B cell (primary cell): ENCODE measurements at regions not wholly inside any gene's neighbourhood (a gene's known extent, or its start where the extent isn't known, plus 50 kb on each side); places are given as distances from the start of the nearest gene placed in this dataset.

Experiments
- EZH2 ChIP-seq: IDR thresholded peaks from 2 replicates; pipeline ENCODE4 v1.6.1; 2012; ENCODE audit warnings: borderline replicate concordance, low read depth, mild to moderate bottlenecking, moderate library complexity, low read length; ENCODE audit not compliant: insufficient read depth, poor library complexity, severe bottlenecking
- TF ChIP-seq, protein P1 (sequence below): fragments of 200-600 bp; IDR thresholded peaks from one replicate; pipeline ENCODE4 v1.8.0; 2022; ENCODE audit warnings: antibody characterized with exemption, mild to moderate bottlenecking

DNA sequence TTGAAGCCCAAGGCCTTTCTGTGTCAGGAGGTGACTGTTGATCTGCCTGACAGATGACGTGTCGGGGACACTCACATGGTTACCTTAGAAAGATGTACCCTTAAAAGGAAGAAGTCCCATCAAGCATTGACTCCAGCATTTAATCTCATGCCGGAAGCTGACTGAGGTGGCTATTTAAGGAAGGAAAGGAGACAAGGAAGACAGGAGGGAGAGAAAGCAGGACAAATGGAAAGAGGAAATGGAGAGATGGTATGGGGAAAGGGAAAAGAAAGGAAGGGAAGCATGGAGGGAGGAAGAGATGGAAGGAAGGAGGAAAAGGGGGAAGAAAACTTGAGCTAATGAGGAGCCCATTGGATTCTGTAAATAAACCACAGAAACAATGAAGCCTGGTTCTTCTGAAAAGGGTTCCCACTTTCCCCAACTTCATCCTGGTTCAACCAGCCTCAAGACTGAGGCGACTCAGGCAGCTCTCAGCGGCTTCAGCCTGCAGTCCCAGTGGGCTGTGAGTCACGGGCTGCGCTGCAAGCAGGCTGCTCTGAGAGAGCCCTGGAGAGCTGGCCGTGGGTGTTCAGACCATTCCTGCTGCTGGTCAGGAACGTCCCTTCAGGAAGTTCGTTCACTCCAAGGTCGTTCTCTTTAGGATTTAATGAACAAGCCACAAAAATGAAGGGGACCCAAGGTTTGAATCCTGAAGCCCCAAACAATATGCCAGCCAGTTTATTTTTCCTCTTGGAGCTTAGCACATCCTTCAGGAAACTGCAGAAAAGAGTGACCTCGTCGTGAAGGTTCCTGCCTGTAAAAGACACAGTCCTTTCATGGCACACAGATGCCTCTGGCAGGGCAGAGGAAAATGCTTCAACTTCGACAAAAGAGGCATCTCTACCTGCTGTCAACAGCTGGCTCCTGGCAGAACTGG lies 69.6 kb upstream of the THBS1 start:
- TF ChIP-seq, protein P1, sequence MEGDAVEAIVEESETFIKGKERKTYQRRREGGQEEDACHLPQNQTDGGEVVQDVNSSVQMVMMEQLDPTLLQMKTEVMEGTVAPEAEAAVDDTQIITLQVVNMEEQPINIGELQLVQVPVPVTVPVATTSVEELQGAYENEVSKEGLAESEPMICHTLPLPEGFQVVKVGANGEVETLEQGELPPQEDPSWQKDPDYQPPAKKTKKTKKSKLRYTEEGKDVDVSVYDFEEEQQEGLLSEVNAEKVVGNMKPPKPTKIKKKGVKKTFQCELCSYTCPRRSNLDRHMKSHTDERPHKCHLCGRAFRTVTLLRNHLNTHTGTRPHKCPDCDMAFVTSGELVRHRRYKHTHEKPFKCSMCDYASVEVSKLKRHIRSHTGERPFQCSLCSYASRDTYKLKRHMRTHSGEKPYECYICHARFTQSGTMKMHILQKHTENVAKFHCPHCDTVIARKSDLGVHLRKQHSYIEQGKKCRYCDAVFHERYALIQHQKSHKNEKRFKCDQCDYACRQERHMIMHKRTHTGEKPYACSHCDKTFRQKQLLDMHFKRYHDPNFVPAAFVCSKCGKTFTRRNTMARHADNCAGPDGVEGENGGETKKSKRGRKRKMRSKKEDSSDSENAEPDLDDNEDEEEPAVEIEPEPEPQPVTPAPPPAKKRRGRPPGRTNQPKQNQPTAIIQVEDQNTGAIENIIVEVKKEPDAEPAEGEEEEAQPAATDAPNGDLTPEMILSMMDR = no peak
- no peak for TF ChIP-seq EZH2
